ENCODE measurements at regions not wholly inside any gene's neighbourhood (a gene's known extent, or its start where the extent isn't known, plus 50 kb on each side); places are given as distances from the start of the nearest gene placed in this dataset.

DNA sequence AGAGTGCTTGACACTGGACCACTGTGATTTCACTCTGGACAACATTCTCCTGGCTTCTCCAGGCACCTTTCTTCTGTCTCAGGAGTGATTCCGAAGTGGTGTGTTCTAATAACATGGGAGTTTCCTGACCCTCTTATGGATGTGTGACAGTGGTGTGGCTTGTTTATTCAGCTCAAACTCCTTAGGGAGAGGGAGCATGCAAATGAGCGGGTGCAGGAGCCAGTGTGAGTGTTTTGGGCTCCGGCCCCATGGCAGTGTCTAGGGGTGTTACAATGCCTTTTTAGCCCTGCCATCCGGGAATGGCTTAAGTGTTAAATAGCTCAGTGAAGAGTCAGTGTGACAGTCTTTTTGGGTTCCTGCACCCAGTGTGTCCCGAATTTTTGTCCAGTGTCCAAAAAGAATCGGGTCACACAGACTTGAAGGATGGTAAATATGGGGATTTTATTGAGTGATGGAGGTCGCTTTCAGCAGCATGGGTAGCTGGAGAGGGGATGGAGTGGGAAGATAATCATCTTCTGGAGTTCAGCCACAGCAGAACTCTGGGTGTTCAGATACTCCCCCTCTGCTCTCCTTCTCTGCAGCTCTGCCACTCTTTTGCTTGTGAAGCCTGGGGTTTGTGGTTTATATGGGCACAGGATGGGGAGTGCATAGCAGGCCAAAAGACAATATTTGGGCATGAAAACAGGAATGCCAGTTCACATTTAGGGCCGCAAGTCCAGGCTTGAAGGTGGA, 928.9 kb upstream of the CITED2 start:
- no peak overlapping the region for H3K4me3 ChIP-seq (ENCODE audit: low read length)
- H2AFZ ChIP-seq (ENCODE audit: low read length): no peak overlapping the region
- H3K9me3 ChIP-seq (replicated peaks; ENCODE audit: insufficient read depth, low read length): no peaks in the 10 kb centered on the region
- no peaks in the 10 kb centered on the region for H3F3A ChIP-seq (ENCODE audit: insufficient read depth, low read length)
- no peak overlapping the region for H3K9ac ChIP-seq (ENCODE audit: low read length)
- no peaks in the 10 kb centered on the region for H3K4me1 ChIP-seq (ENCODE audit: low read length)
- no peaks in the 10 kb centered on the region for H4K20me1 ChIP-seq (ENCODE audit: insufficient read depth, low read length)
- no peaks in the 10 kb centered on the region for H3K36me3 ChIP-seq (replicated peaks; ENCODE audit: insufficient read depth, low read length)
- TF ChIP-seq EZH2phosphoT487 (IDR thresholded peaks at IDR 0.05; ENCODE audit: low read length) (no peak), CTCF (IDR thresholded peaks at IDR 0.05; ENCODE audit: low read length) (no peak), EZH2 (optimal IDR thresholded peaks at IDR 0.05; ENCODE audit: low read depth, low read length) (no peak)
- H3K27ac ChIP-seq (ENCODE audit: low read length): no peak overlapping the region
- H3K4me2 ChIP-seq (ENCODE audit: low read depth, low read length): no peak overlapping the region
- no peaks in the 10 kb centered on the region for H3K27me3 ChIP-seq (replicated peaks; ENCODE audit: insufficient read depth, low read length)
- H3K79me2 ChIP-seq (ENCODE audit: low read length): no peaks in the 10 kb centered on the region
- H3K9me2 ChIP-seq (replicated peaks; ENCODE audit: insufficient read depth, low read length): no peaks in the 10 kb centered on the region
- DNase-seq: no peak

DNA sequence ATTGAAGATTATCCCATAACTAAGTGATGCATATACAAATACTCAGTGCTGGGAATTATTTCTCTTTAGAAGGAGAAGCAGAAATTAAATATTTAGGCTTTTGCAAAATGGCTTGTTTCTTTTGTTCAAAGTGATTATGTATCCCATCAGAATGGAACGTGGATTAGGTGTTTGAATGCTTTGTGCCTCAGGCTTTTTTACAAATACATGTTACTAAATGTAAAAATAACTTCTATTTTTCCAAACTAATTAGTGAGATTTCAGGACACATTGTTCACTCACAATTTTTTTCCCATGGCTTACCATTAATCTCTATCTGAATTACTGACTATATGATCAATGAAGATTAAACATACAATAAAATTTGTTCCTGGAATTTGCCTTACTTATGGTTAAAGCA, 925.9 kb upstream of the CITED2 start:
- DNase-seq: no peak
- no peak overlapping the region for H3K9ac ChIP-seq (ENCODE audit: low read length)
- H4K20me1 ChIP-seq (ENCODE audit: insufficient read depth, low read length): no peaks in the 10 kb centered on the region
- no peak overlapping the region for H3K4me3 ChIP-seq (ENCODE audit: low read length)
- no peaks in the 10 kb centered on the region for H3K9me2 ChIP-seq (replicated peaks; ENCODE audit: insufficient read depth, low read length)
- H3K4me1 ChIP-seq (ENCODE audit: low read length): no peaks in the 10 kb centered on the region
- no peaks in the 10 kb centered on the region for H3K9me3 ChIP-seq (replicated peaks; ENCODE audit: insufficient read depth, low read length)
- H3F3A ChIP-seq (ENCODE audit: insufficient read depth, low read length): no peaks in the 10 kb centered on the region
- H3K27me3 ChIP-seq (replicated peaks; ENCODE audit: insufficient read depth, low read length): no peaks in the 10 kb centered on the region
- no peak overlapping the region for H2AFZ ChIP-seq (ENCODE audit: low read length)
- H3K79me2 ChIP-seq (ENCODE audit: low read length): no peaks in the 10 kb centered on the region
- TF ChIP-seq CTCF (IDR thresholded peaks at IDR 0.05; ENCODE audit: low read length) (no peak), EZH2 (optimal IDR thresholded peaks at IDR 0.05; ENCODE audit: low read depth, low read length) (no peak), EZH2phosphoT487 (IDR thresholded peaks at IDR 0.05; ENCODE audit: low read length) (no peak)
- H3K27ac ChIP-seq (ENCODE audit: low read length): no peak overlapping the region
- no peaks in the 10 kb centered on the region for H3K36me3 ChIP-seq (replicated peaks; ENCODE audit: insufficient read depth, low read length)
- H3K4me2 ChIP-seq (ENCODE audit: low read depth, low read length): no peak overlapping the region

- TF ChIP-seq EZH2 (optimal IDR thresholded peaks at IDR 0.05; ENCODE audit: low read depth, low read length): no peak
- no peak for TF ChIP-seq CTCF (IDR thresholded peaks at IDR 0.05; ENCODE audit: low read length)
- no peak for TF ChIP-seq EZH2phosphoT487 (IDR thresholded peaks at IDR 0.05; ENCODE audit: low read length)
- Histone ChIP-seq H3F3A (ENCODE audit: insufficient read depth, low read length) (no peaks in the 10 kb centered on the region), H3K9ac (ENCODE audit: low read length) (no peak overlapping the region), H3K36me3 (replicated peaks; ENCODE audit: insufficient read depth, low read length) (no peaks in the 10 kb centered on the region), H3K9me3 (replicated peaks; ENCODE audit: insufficient read depth, low read length) (no peaks in the 10 kb centered on the region), H3K79me2 (ENCODE audit: low read length) (no peaks in the 10 kb centered on the region), H3K9me2 (replicated peaks; ENCODE audit: insufficient read depth, low read length) (no peaks in the 10 kb centered on the region), H3K27ac (ENCODE audit: low read length) (no peak overlapping the region), H3K4me1 (ENCODE audit: low read length) (no peaks in the 10 kb centered on the region), H3K27me3 (replicated peaks; ENCODE audit: insufficient read depth, low read length) (no peaks in the 10 kb centered on the region), H2AFZ (ENCODE audit: low read length) (no peak overlapping the region), H4K20me1 (ENCODE audit: insufficient read depth, low read length) (no peaks in the 10 kb centered on the region), H3K4me2 (ENCODE audit: low read depth, low read length) (no peak overlapping the region), H3K4me3 (ENCODE audit: low read length) (no peak overlapping the region)
- DNase-seq: no peak
Measured at GRCh38 chr6:140289186-140289585, 914.7 kb upstream of the CITED2 start.
